HPDE6-E6E7 (cell line): ENCODE measurements at regions not wholly inside any gene's neighbourhood (a gene's known extent, or its start where the extent isn't known, plus 50 kb on each side); places are given as distances from the start of the nearest gene placed in this dataset.

Experiments used
- DNase-seq: peaks from one replicate; pipeline ENCODE4 v3.0.0; 2011; ENCODE audit warnings: missing footprints; ENCODE audit errors: extremely low spot score

DNA sequence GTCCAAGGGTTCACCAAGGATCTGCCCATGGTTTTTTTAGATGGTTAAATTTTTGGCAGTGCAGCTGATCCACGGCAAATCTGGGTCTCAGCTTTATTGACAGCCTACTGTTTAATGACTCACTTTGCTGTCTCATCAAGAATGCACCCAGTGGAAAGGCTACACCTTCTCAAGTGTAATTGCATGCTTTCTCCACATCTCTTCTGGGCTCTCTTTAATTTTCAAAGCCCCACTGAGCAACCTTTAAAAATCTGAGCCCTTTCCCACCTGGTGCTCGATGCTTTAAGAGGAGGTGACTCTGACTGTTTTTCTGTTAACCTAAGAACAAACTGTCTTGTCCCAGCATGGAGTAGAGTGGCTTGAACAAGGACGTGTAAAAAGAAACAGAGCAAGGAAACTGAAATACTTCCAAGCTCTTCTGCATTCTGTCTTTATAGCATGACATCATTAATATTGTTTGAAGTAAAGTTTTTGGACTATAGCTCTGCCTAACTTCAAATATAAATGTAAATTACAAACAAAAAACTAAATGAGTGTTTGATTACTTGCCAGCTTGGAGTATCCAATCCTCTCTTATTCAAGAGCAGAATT is 214.2 kb upstream of the KRR1 start:
- peak; percentile 75 for DNase-seq

DNA sequence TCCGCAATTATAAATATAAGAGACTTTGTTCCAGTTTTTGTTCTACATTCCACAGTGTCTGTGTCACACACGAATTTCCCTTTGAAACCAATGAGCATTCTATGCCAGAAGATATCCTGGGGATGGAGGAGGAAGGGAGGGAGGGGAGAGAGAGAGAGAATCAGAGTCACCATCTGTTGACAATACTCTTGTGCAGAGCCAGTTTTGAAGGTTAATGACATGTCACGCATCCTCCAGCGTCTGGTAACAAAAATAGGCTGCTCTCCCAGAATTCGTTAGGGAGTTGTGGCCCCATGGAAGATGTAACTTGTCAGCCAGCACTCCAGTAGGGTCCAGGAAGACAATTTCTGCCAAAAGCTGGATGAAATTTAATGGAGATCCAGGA is 213.5 kb upstream of the KRR1 start:
- DNase-seq: no peak

DNA sequence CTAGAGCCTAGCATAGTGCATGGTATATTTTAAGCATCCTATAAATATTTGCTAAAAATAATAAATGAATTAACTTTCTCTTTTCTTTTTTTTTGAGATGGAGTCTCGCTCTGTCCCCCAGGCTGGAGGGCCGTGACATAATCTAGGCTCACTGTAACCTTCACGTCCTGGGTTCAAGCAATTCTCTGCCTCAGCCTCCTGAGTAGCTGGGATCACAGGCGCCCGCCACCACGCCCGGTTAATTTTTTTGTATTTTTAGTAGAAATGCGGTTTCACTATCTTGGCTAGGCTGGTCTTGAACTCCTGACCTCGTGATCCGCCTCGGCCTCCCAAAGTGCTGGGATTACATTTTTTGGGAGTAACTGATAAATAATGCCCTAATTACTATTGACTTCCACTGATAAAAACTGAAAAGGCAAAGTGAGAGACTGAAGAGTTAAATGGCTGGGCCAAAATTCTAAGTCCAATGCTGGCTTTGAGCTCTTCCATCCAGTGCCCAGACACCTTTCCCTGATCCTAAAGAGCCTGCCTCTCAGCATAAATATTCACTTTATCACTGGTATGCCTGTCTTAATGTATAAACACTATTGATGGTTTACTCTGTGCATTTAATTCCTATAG is 213.0 kb upstream of the KRR1 start:
- no peak for DNase-seq

DNA sequence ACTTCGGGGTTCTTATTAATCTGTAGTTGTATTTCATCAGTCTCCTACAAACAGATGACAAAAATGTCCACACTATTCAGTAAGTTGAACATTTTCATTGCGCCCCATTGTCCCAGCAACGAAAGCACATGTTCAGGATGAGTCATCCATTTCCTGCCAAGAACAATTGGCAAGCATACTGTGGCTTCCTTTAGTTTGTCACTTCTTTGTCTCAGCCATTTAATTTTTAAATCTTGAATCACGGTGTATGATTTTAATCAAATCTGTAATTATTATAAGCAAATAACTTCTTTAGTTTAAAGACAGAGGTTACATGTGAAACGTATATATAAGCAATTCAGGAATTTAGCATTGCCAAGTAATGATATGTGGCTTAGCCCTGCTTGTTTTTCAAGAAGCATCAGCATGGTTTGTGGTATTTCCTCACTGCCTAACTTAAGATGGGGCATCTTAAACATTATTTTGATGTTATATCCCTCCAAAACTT is 211.3 kb upstream of the KRR1 start:
- no peak for DNase-seq

DNA sequence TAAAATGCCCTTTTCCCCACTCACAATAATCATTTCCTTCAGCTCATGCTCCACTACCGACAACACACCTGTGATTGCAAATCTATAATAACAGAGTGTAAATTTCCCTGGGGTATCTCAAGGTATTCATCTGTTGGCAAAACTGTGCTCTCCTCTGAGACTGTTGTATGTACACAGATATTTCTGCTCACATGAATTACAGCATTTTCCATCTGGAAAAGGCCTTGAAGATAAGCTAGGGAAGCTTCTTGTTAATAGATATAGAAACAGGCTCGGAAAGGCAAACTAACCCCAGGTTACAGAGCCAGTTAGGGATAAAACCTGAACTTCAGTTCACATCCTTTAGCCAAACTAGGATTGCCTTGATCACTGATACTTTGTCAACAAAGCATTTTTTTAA is 210.4 kb upstream of the KRR1 start:
- DNase-seq: no peak

DNA sequence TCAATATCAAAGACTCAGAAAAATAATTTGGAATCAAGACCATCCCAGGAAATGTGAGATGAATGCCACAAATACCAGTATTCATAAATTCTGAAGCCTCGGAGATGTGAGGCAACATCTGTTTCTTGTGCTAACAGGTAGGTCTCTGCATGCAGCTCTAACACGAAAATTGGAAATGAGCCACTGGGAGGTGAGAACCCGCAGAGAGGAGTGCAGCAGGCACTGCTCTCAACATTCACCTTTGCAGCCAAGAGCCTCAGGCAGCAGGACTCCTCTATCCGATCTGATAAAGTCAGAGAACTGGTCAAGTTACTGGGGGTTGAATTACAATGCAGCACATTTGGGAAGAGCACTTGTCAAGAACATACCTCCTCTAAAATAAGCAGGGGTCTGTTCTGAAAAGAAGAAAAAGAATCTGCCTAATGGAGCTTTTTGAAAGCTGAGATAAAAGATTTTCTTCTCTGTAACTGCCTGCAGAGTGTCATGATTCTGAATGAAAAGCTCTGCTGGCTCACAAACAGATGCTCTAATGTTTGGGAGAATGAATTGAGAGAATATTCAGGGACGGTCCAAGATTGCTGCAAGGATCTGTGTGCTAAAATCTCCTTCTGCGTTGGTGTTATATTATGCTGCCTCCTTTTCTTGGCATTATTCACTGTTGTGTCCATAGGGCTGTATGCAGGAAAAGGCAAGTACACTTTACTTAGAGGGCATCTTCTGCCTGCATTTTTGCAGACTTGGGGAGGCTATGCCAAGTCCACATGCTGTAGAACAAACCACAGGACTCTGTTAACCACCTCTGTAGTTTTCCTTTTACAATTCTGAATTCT is 209.6 kb upstream of the KRR1 start:
- DNase-seq: no peak

DNA sequence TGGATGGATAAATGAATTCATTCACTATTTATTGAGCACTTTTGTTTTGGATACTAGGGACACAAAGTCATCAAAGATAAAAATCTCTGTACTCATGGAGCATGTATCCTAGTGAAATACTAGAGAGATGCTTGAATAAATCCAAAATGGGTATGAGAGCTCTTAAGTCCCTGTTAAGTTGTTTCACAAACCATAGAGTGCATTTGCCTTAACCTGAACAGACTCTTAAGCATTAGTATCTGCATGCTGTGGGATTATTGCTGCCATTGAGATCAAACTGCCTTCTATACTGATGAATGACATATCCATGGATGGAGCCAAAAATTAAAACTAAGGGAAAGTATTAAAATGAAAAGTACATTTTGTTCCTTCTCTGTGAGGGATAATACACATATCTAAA is 206.5 kb upstream of the KRR1 start:
- no peak for DNase-seq

DNA sequence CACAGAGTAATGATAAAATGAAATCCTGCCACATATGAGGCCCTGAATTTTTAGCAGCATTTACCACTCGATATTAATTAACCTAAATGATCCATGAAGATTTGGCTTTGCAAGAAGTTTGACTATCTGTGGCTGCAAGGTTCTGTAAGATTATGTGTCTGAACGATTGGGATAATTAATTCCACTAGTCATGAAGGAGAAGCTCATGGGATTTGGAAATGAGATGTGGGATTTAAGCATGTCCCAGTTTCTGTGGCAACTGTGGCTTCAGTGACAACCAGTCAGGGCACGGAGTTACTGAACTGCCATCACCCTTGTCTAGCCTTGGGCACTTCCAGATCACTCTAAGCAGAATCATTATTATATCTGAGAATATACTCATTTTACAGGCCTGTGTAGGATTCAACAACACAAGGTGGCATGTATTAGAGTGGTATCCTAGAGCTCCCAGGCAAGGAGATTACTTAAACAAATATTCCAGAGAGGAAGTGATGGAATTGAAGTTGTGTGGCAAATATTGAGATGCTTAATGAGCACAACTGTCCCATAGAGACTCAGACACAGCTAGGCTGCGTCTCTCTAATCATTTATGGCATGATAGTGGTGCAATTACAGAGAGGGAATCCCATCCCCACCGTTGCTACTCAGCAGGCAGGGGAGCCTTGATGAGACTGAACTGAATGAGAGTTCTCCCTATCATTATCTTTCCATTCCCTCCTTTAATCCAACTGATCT is 205.0 kb upstream of the KRR1 start:
- DNase-seq: no peak

DNA sequence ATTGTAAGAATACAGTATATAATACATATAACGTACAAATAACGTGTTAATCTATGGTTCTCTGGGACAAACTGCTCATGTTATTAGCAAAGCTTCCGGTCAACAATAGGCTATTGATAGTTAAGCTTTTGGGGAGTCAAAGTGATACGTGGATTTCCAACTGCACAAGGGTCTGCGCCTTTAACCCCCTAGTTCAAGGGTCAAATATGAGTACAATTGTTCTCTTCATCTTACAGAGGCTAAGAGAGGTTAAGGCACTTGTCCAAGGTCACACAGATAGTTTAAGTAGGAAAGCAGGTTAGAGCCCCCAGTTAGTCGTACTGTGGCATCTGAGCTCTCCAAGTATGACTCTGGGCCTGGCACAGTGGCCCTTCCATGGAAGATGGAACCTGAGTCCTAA is 204.3 kb upstream of the KRR1 start:
- DNase-seq: no peak

DNA sequence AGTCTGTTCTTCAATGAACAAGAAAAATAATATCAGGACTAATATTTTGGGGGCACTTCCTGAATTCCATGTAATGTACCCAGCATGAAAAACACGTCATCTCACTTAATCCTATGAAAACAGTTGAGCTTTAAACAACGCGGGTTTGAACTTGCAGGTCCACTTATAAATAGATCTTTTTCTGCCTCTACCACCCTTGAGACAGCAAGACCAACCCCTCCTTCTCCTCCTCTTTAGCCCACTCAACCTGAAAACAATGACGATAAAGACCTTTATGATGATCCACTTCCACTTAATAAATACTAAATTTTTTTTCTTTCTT is 203.9 kb upstream of the KRR1 start:
- DNase-seq: no peak

DNA sequence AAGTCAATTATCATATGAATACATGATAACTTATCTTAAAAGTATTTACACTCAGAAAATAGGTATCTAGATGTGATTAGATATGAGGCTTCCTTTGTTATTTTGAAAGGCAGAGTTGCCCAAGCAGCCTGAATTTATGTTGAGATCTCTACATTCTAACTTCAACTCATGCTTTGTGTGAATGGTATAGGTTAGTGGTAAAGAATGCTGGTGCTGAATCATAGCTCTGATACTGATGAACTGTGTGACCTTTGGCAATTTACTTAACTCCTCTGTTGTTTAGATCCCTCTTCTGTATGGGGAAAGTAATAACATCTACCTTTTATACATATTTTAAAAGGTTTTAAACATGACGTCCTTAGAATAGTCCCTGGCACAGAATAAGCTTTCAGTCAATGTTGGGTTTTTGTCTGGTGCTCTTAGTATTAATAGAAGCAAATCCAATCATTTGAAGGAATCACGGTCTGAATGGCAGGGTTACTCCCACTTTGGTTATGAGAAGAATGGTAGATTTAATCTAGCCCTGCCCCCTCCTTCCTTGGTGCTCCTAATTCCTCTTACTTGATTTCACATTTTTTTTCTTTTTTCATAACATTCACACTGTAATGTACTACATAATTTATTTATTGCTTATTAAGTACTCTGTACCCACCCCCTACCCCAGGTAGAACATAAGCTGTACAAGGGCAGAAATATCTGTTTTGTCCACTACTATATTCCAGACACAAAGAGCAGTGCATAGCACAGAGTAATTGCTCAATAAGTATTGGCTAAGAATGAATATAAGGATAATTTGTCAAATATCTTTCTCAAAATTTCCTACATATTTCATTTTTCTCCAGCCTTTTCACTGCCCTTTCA is 203.3 kb upstream of the KRR1 start:
- DNase-seq: no peak

DNA sequence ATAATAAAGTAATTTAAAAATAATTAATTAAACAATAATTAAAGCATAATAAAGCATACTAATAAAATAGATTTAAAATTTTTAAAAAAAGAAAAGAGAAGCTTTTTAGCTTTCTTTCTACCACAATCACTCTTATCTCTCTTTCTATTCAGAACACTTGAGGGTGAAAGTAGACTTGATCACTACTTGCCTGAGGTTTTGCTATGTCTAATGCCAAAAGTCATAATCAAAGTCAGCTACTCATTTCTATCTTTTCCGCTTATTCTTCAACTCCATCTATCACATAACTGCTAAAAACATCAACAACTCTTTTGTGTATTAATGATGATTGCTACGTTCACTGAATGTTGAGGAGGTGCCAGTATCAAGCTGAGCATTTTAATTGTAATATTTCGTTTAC is 202.0 kb upstream of the KRR1 start:
- no peak for DNase-seq

DNA sequence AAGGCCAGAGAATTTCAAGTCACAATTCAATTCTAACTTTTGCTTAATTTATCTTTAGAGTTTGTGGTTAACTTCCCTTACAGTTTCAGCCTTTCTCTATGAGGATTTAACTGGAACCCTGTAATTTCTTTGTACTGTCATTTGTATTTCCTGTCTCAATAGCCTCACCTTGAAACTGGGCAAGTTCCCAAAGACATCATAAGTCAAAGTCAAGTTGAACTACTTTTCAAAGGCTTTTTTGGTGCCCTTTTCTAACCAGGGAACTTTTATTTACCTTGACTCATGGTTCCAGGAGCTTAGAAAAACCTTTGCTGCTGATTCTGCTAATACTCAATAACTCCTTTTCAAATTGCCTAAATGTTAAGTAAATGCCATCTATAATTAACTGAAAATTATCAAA is 200.8 kb upstream of the KRR1 start:
- DNase-seq: peak; percentile 38

DNA sequence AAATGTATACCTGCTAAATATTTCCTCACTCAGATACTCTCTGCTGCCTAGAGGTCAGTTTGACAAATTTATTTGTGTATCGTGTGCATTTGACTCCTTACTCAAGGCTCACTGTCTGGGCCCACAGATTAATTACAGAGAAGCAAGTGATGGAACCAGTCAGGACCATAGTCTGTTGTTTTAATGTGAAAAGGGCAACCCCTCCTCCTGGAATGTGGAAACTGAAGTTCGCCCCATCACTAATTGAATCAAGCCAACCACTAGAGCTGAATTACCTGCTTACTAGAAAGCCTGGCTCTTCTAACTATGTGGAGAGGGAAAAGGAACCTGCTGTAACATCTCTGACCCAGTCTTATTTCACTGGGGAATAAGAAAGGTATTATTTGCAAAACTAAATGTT is 199.9 kb upstream of the KRR1 start:
- no peak for DNase-seq

DNA sequence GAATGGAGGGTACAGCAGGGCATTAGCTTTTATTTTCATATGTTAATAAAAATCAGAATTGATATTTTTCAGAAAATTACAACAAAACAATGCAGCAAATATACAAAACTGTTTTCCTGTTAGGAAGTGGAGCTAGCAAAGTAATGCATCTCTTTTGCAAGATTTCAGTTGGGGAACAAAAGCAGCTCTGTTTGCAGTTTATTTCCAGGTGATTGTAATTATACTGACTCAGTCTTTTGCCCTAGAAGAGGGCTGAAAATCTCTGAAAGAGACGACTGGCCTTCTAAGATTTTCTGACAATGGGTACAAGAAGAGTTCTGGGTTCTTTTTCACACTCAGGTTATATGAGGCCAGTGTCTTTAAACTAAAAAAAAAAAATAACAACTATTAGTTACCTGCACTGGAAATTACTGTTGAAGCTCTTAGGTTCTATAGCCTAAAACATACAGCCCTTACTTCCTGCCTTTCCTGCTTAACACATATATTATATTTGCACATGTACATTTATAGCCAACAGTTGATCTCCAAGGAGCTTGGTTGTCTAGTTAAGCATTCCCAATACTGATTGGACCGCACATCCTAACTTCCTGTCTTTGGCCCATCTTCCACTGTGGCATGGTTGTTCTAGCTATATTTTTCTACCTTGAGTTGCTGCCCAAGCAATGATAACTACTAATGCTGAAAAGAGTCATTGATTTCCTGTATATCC is 199.1 kb upstream of the KRR1 start:
- no peak for DNase-seq

DNA sequence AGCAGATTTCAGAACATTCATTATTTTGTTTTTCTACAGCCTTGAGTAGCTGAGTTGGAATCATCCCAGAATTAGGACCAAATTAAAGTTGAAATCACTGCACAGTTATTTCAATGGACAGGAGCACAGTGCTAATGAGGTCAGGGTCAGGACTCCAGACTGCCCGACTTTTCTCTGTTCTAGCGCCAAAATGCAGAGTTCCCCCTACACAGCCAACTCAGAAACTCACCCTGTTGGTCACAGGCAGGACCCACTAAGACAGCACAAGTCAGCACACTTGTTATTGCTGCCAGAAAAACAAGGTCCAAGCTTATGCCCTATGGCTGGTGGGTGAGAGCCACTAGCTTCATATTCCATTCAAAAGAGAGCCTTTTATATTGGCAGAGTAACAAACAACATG is 198.1 kb upstream of the KRR1 start:
- no peak for DNase-seq

DNA sequence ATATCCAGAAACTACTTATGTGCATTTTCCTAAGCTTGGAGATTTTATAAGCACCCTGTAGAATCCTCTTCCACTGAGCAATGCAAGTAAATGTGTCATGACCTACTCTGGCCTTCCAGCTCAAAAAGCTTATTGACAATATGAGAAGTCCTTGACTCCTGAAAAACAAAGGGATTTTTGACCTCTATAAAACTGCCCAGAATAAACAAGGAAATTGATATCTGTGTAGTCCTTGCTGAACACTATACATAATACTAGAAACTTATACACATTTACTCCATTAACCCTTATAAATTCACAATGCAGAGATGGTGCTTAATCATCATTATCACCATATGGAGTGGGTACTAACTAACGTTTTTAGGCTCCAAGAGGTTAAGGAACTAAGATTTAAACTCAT is 197.4 kb upstream of the KRR1 start:
- no peak for DNase-seq

DNA sequence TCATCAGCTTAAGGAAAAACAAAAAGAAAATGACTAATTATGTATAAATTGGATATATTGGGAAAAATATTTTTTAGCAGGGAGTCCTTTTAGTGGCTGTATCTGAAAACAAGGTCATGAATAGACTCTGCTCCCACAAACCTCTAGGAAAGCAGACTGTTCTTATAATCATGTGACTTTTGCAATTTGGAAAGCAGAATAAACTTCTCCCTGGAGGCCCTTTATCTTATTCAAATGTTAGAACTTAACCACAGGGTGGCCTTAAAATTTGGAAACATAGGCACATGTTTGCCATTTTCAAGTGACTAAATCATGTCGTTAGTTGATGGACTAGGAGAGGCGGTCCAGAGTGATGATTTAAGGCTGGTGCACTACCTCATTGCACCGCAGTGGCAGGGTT is 196.6 kb upstream of the KRR1 start:
- no peak for DNase-seq

DNA sequence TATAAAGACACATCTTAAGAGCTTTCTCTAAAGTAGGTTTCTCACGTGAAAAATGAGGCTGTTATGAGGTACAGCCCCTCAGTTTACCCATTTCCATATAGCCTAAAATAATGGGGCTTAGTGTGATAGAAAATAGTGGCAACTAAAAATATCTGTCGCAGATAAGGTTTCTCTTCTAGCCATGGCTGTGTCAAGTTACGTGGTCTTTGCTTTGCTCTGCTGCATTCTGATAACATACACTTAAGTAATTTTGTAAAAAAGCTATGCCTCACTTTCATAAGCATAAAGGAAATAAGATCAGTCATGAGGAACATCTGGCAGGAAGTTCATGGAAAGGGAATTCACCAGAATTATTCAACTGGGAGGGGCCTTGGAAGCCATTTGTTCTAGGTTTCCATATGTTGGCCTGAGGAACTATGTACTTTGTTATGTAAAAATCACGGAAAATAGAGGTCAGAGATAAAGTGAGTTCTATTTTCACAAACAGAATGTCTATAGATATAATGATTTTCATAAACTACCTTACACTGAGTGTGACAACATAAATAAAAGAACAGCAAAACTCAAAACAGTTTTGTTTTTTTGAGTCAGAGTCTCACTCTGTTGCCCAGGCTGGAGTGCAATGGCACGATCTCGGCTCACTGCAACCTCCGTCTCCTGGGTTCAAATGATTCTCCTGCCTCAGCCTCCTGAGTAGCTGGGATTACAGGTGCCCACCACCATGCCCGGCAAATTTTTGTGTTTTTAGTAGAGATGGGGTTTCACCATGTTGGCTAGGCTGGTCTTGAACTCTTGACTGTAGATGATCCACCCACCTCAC is 195.6 kb upstream of the KRR1 start:
- no peak for DNase-seq
